IMR-90 (cell line): ENCODE measurements at regions not wholly inside any gene's neighbourhood (a gene's known extent, or its start where the extent isn't known, plus 50 kb on each side); places are given as distances from the start of the nearest gene placed in this dataset.

Experiments
- ATAC-seq: fragments of 200-7000 bp; cut with Tn5 transposase; 2 replicates; pipeline ENCODE4 v1.9.1; 2020; ENCODE audit warnings: low read depth, mild to moderate bottlenecking, moderate library complexity
- BruUV-seq: library from RNA; stranded (reverse); fragments of 400-500 nt; replicated peaks from 2 replicates; lab custom pipeline; 2021; lab: Mats Ljungman, UMichigan
- CTCF ChIA-PET: fragments of 300-600 bp; formaldehyde crosslinking; extraction: SDS; loops from one replicate; lab custom pipeline; 2021; ENCODE audit warnings: antibody characterized with exemption; lab: Yijun Ruan, JAX
- POLR2A ChIA-PET: fragments of 300-600 bp; sonication (Branson Sonifier 250); formaldehyde crosslinking; loops from one replicate; lab custom pipeline; 2022; ENCODE audit warnings: antibody characterized with exemption; ENCODE audit not compliant: unreplicated experiment; lab: Charles Lee
- DNase-seq: peaks from one replicate; pipeline ENCODE4 v3.0.0; 2013
- H2AFZ ChIP-seq: replicated peaks from 2 replicates; pipeline ENCODE3; 2013; ENCODE audit warnings: low read length, mild to moderate bottlenecking; ENCODE audit not compliant: poor library complexity
- H2AK5ac ChIP-seq: 2 replicates; pipeline ENCODE4 v1.6.1; 2013; ENCODE audit warnings: low read depth, low read length, inconsistent platforms
- H2AK9ac ChIP-seq: replicated peaks from 2 replicates; pipeline ENCODE3; 2013; ENCODE audit warnings: mild to moderate bottlenecking, low read depth, low read length, moderate library complexity; ENCODE audit not compliant: poor library complexity
- H2BK120ac ChIP-seq: 2 replicates; pipeline ENCODE4 v1.6.1; 2013; ENCODE audit warnings: low read depth, low read length, inconsistent platforms
- H2BK15ac ChIP-seq: 3 replicates; pipeline ENCODE4 v1.6.1; 2013; ENCODE audit warnings: low read depth, low read length, inconsistent platforms
- H2BK20ac ChIP-seq: 2 replicates; pipeline ENCODE4 v1.6.1; 2013; ENCODE audit warnings: low read depth, mild to moderate bottlenecking, inconsistent platforms, low read length, moderate library complexity
- H2BK5ac ChIP-seq: 2 replicates; pipeline ENCODE4 v1.6.1; 2013; ENCODE audit warnings: mild to moderate bottlenecking, low read depth, low read length, inconsistent platforms; ENCODE audit not compliant: poor library complexity, severe bottlenecking
- H3K14ac ChIP-seq: replicated peaks from 2 replicates; pipeline ENCODE4 v1.6.1; 2013; ENCODE audit warnings: low read depth, low read length, inconsistent platforms
- H3K18ac ChIP-seq: 2 replicates; pipeline ENCODE4 v1.6.1; 2013; ENCODE audit warnings: low read depth, low read length, control low read depth
- H3K23ac ChIP-seq: 2 replicates; pipeline ENCODE4 v1.6.1; 2013; ENCODE audit warnings: low read depth, low read length, inconsistent platforms
- H3K27ac ChIP-seq: 2 replicates; pipeline ENCODE4 v1.5.1; 2013; ENCODE audit warnings: mild to moderate bottlenecking, control low read depth, low read length; ENCODE audit not compliant: insufficient read depth
- H3K27me3 ChIP-seq: 2 replicates; pipeline ENCODE4 v1.6.1; 2013; ENCODE audit warnings: low read length; ENCODE audit not compliant: control insufficient read depth, insufficient read depth
- H3K36me3 ChIP-seq: 2 replicates; pipeline ENCODE4 v1.6.1; 2013; ENCODE audit warnings: low read length, mixed read lengths; ENCODE audit not compliant: control insufficient read depth, insufficient read depth
- H3K4ac ChIP-seq: 2 replicates; pipeline ENCODE4 v1.6.1; 2013; ENCODE audit warnings: low read depth, low read length, inconsistent platforms
- H3K4me1 ChIP-seq: 2 replicates; pipeline ENCODE4 v1.6.1; 2013; ENCODE audit warnings: low read length, mixed read lengths; ENCODE audit not compliant: control insufficient read depth, insufficient read depth
- H3K4me2 ChIP-seq: 2 replicates; pipeline ENCODE4 v1.6.1; 2013; ENCODE audit warnings: low read depth, mild to moderate bottlenecking, control low read depth, low read length, moderate library complexity
- H3K4me3 ChIP-seq: 2 replicates; pipeline ENCODE4 v1.5.1; 2013; ENCODE audit warnings: low read depth, mild to moderate bottlenecking, control low read depth, low read length, moderate library complexity; ENCODE audit not compliant: insufficient read depth
- H3K56ac ChIP-seq: 2 replicates; pipeline ENCODE4 v1.6.1; 2013; ENCODE audit warnings: low read length, inconsistent platforms; ENCODE audit not compliant: insufficient read depth; ENCODE audit errors: extremely low read depth
- H3K79me1 ChIP-seq, 2 experiments: 2 replicates each; pipeline ENCODE4 v1.6.1; 2013; ENCODE audit warnings: low read length in 2 of 2, inconsistent platforms in 1 of 2, low read depth in 1 of 2
- H3K9ac ChIP-seq: 2 replicates; pipeline ENCODE4 v1.6.1; 2013; ENCODE audit warnings: low read depth, low read length, control low read depth
- H3K9me1 ChIP-seq: 2 replicates; pipeline ENCODE4 v1.6.1; 2013; ENCODE audit warnings: low read length, inconsistent platforms; ENCODE audit not compliant: insufficient read depth
- H3K9me3 ChIP-seq: 2 replicates; pipeline ENCODE4 v1.6.1; 2013; ENCODE audit warnings: low read length; ENCODE audit not compliant: control insufficient read depth, insufficient read depth
- H4K20me1 ChIP-seq: 2 replicates; pipeline ENCODE4 v1.6.1; 2013; ENCODE audit warnings: low read length, inconsistent platforms; ENCODE audit not compliant: insufficient read depth
- H4K5ac ChIP-seq: 2 replicates; pipeline ENCODE4 v1.6.1; 2013; ENCODE audit warnings: mild to moderate bottlenecking, low read depth, low read length, control low read depth
- H4K8ac ChIP-seq, 2 experiments: 2 replicates each; pipeline ENCODE4 v1.6.1; 2013; ENCODE audit warnings: low read depth in 2 of 2, low read length in 2 of 2, control low read depth in 1 of 2, inconsistent platforms in 1 of 2
- H4K91ac ChIP-seq: 2 replicates; pipeline ENCODE4 v1.6.1; 2013; ENCODE audit warnings: low read depth, low read length, inconsistent platforms; ENCODE audit not compliant: insufficient read depth
- FOS ChIP-seq: fragments of 150-350 bp; IDR thresholded peaks from 2 replicates; pipeline ENCODE4 v1.6.1; 2016; ENCODE audit warnings: low read depth, low read length
- POLR2A ChIP-seq: IDR thresholded peaks from 2 replicates; pipeline ENCODE4 v1.6.1; 2012; ENCODE audit warnings: mild to moderate bottlenecking, low read depth, low read length
- RFX5 ChIP-seq: IDR thresholded peaks from 2 replicates; pipeline ENCODE4 v1.8.0; 2012; ENCODE audit warnings: low read depth, mild to moderate bottlenecking, low read length, moderate library complexity
- WGBS, 2 experiments: methylation state at CpG; one replicate each; pipeline versions ENCODE4 v1.1.5 to v1.1.7; 2013; ENCODE audit warnings: missing lambda C conversion rate in 2 of 2; ENCODE audit not compliant: insufficient read length in 1 of 2; ENCODE audit errors: extremely low coverage in 2 of 2; 5-methylcytosine and 5-hydroxymethylcytosine counted together
- dilution Hi-C: fragments of 300-500 bp; cut with HindIII; formaldehyde crosslinking; loops from one replicate; pipeline ENCODE4 v1.14.3; 2018; ENCODE audit warnings: low sequenced_read_pairs; ENCODE audit not compliant: unreplicated experiment
- in situ Hi-C: fragments of 300-500 bp; cut with MboI; formaldehyde crosslinking; loops from 3 replicates; pipeline ENCODE4 v1.14.3; 2019; ENCODE audit warnings: low sequenced_read_pairs, inconsistent platforms, mixed read lengths
- intact Hi-C: fragments of 100-400 bp; cut with micrococcal nuclease; formaldehyde crosslinking; loops from 2 replicates; pipeline ENCODE4 v1.10.0; 2022

GRCh38 chr21:27250366-27250765 lies 283.5 kb upstream of the ADAMTS5 start:
- intact Hi-C loops (no loop called here), in situ Hi-C loops (no loop called here), dilution Hi-C loops (no loop called here)
- Histone ChIP-seq H3K4me3 (no peak overlapping the region), H3K9me1 (no peaks in the 10 kb centered on the region), H2BK5ac (no peak overlapping the region), H3K27me3 (no peaks in the 10 kb centered on the region), H3K23ac (no peak overlapping the region), H3K79me1 (no peaks in the 10 kb centered on the region), H3K9me3 (no peaks in the 10 kb centered on the region), H2AK5ac (no peak overlapping the region), H3K14ac (no peak overlapping the region), H4K5ac (no peak overlapping the region), H4K8ac (no peak overlapping the region), H3K36me3 (no peaks in the 10 kb centered on the region), H4K20me1 (no peaks in the 10 kb centered on the region), H3K4me2 (no peak overlapping the region), H2BK15ac (no peak overlapping the region), H2BK120ac (no peak overlapping the region), H2BK20ac (no peak overlapping the region), H3K4me1 (peaks cover 2% of the 10 kb centered on the region; the same call in 1 of the 2 replicates), H3K18ac (no peak overlapping the region), H2AK9ac (no peak overlapping the region), H3K56ac (no peak overlapping the region), H2AFZ (no peak overlapping the region), H3K4ac (no peak overlapping the region), H3K9ac (no peak overlapping the region), H3K27ac (no peak overlapping the region), H4K91ac (no peak overlapping the region)
- no TSS peak for BruUV-seq
- WGBS, 2 experiments: no CpG with 5 or more reads among the region's 1 CpG
- ATAC-seq (no peak), DNase-seq (no peak)
- TF ChIP-seq POLR2A: no peak
- no peak for TF ChIP-seq FOS
- TF ChIP-seq RFX5: no peak
- POLR2A ChIA-PET: no interaction called here
- CTCF ChIA-PET: no interaction called here
